Endothelial cell of umbilical vein (primary cell): ENCODE measurements at regions not wholly inside any gene's neighbourhood (a gene's known extent, or its start where the extent isn't known, plus 50 kb on each side); places are given as distances from the start of the nearest gene placed in this dataset.

Experiments used
- BruUV-seq: library from RNA; stranded (reverse); fragments of 400-500 nt; replicated peaks from 2 replicates; lab custom pipeline; 2021; lab: Mats Ljungman, UMichigan
- CTCF ChIA-PET: fragments of 300-600, 350-600 bp; sonication (Branson Sonifier 250); formaldehyde crosslinking; loops from one replicate; lab custom pipeline; 2021; ENCODE audit warnings: antibody characterized with exemption, inconsistent platforms; lab: Charles Lee
- POLR2A ChIA-PET: fragments of 300-600, 350-600 bp; sonication (Branson Sonifier 250); formaldehyde crosslinking; loops from one replicate; lab custom pipeline; 2021; ENCODE audit warnings: antibody characterized with exemption, inconsistent platforms; lab: Charles Lee
- DNase-seq: peaks from one replicate; pipeline ENCODE4 v3.0.0-alpha.2; 2011; ENCODE audit warnings: low read depth, low spot score
- FAIRE-seq: peaks from 2 replicates; lab custom pipeline; 2011; peaks lifted over from hg19 to GRCh38; lab: Jason Lieb, UNC
- H2AFZ ChIP-seq: 2 replicates; pipeline ENCODE4 v1.6.0; 2012; ENCODE audit warnings: low read depth, low read length, control low read depth, inconsistent platforms
- H3K27ac ChIP-seq: 2 replicates; pipeline ENCODE4 v1.5.1; 2011; ENCODE audit warnings: low read depth, mild to moderate bottlenecking, control low read depth, low read length, moderate library complexity; ENCODE audit not compliant: insufficient read depth
- H3K27me3 ChIP-seq, 2 experiments: 2 replicates each; pipeline versions ENCODE4 v1.6.0 to v1.6.1; 2011; ENCODE audit warnings: low read length in 2 of 2, mixed read lengths in 1 of 2; ENCODE audit not compliant: control insufficient read depth in 2 of 2, insufficient read depth in 2 of 2
- H3K36me3 ChIP-seq, 2 experiments: 2 replicates in 1 of 2; 3 replicates in 1 of 2; pipeline ENCODE4 v1.5.1; 2011; ENCODE audit warnings: low read length in 2 of 2, mild to moderate bottlenecking in 1 of 2, moderate library complexity in 1 of 2; ENCODE audit not compliant: control insufficient read depth in 2 of 2, insufficient read depth in 2 of 2; ENCODE audit errors: extremely low read depth in 1 of 2
- H3K4me1 ChIP-seq: 3 replicates; pipeline ENCODE4 v1.5.1; 2011; ENCODE audit warnings: mild to moderate bottlenecking, low read length; ENCODE audit not compliant: control insufficient read depth, insufficient read depth; ENCODE audit errors: extremely low read depth
- H3K4me2 ChIP-seq: 2 replicates; pipeline ENCODE4 v1.6.1; 2011; ENCODE audit warnings: low read length, control low read depth, mixed read lengths; ENCODE audit not compliant: insufficient read depth
- H3K4me3 ChIP-seq, 3 experiments: fragments of 200-600 bp in 1 of 3; sonication (generic), shearing (Covaris generic) in 1 of 3; replicated peaks in 1 of 3; 2 replicates each; pipeline ENCODE4 v1.5.1; 2011 to 2016; ENCODE audit warnings: control low read depth in 3 of 3, low read length in 3 of 3, mild to moderate bottlenecking in 2 of 3, inconsistent platforms in 1 of 3, low read depth in 1 of 3, moderate library complexity in 1 of 3; ENCODE audit not compliant: insufficient read depth in 1 of 3
- H3K79me2 ChIP-seq: 2 replicates; pipeline ENCODE4 v1.6.0; 2012; ENCODE audit warnings: low read length, inconsistent platforms; ENCODE audit not compliant: control insufficient read depth, insufficient read depth
- H3K9ac ChIP-seq: replicated peaks from 2 replicates; pipeline ENCODE3; 2011; ENCODE audit warnings: low read length, control low read depth; ENCODE audit not compliant: insufficient read depth; ENCODE audit errors: extremely low read depth
- H3K9me1 ChIP-seq: replicated peaks from 3 replicates; pipeline ENCODE4 v1.6.0; 2011; ENCODE audit warnings: mild to moderate bottlenecking, low read length; ENCODE audit not compliant: control insufficient read depth, insufficient read depth; ENCODE audit errors: extremely low read depth
- H3K9me3 ChIP-seq: replicated peaks from 2 replicates; pipeline ENCODE4 v1.5.1; 2012; ENCODE audit warnings: low read length, inconsistent platforms; ENCODE audit not compliant: control insufficient read depth, insufficient read depth
- H4K20me1 ChIP-seq: replicated peaks from 2 replicates; pipeline ENCODE3; 2011; ENCODE audit warnings: mild to moderate bottlenecking, low read length; ENCODE audit not compliant: control insufficient read depth, insufficient read depth; ENCODE audit errors: extremely low read depth
- EZH2 ChIP-seq: IDR thresholded peaks from 2 replicates; pipeline ENCODE4 v1.6.1; 2012; ENCODE audit warnings: borderline replicate concordance, low read depth, mild to moderate bottlenecking, moderate library complexity, low read length, inconsistent platforms; ENCODE audit not compliant: severe bottlenecking
- FOS ChIP-seq: IDR thresholded peaks from 2 replicates; pipeline ENCODE4 v1.6.1; 2011; ENCODE audit warnings: mild to moderate bottlenecking, low read length, moderate library complexity, borderline replicate concordance; ENCODE audit not compliant: insufficient read depth
- GATA2 ChIP-seq: IDR thresholded peaks from 2 replicates; pipeline ENCODE4 v1.7.0; 2011; ENCODE audit warnings: low read depth, mild to moderate bottlenecking, moderate library complexity, mixed read lengths, low read length; ENCODE audit not compliant: insufficient read length, insufficient read depth
- JUN ChIP-seq: IDR thresholded peaks from 2 replicates; pipeline ENCODE4 v1.6.1; 2011; ENCODE audit warnings: borderline replicate concordance, low read depth; ENCODE audit not compliant: insufficient read length, insufficient read depth
- MYC ChIP-seq: IDR thresholded peaks from one replicate; pipeline ENCODE4 v1.6.1; 2011; ENCODE audit warnings: mild to moderate bottlenecking, low read depth, low read length
- POLR2A ChIP-seq: IDR thresholded peaks from 2 replicates; pipeline ENCODE4 v1.6.1; 2012; ENCODE audit warnings: low read depth, mild to moderate bottlenecking, control low read depth, low read length
- POLR2AphosphoS5 ChIP-seq: IDR thresholded peaks from 2 replicates; pipeline ENCODE4 v1.6.1; 2012; ENCODE audit warnings: low read depth, mild to moderate bottlenecking, control low read depth, low read length, moderate library complexity; ENCODE audit not compliant: insufficient read depth
- dilution Hi-C: fragments of 300-500 bp; cut with MboI; formaldehyde crosslinking; loops from one replicate; pipeline ENCODE4 v1.15.0; 2019; ENCODE audit warnings: low sequenced_read_pairs; ENCODE audit not compliant: extremely low pct_ligation_motif_present
- intact Hi-C: fragments of 100-400 bp; cut with micrococcal nuclease; formaldehyde crosslinking; loops from one replicate; pipeline ENCODE4 v1.10.0; 2022
- TF ChIP-seq, protein P1 (sequence below): IDR thresholded peaks from 2 replicates; pipeline ENCODE4 v1.6.1; 2011; ENCODE audit not compliant: insufficient read depth, insufficient read length
- TF ChIP-seq, protein P2 (sequence below), 2 donors: IDR thresholded peaks; 1 replicate in 1 of 2; 2 replicates in 1 of 2; pipeline ENCODE4 v1.5.1; 2011; ENCODE audit warnings: low read length in 2 of 2, mild to moderate bottlenecking in 2 of 2, moderate library complexity in 2 of 2, control low read depth in 1 of 2, inconsistent platforms in 1 of 2, low read depth in 1 of 2; ENCODE audit not compliant: insufficient read depth in 1 of 2; ENCODE audit errors: extremely low read depth in 1 of 2

DNA sequence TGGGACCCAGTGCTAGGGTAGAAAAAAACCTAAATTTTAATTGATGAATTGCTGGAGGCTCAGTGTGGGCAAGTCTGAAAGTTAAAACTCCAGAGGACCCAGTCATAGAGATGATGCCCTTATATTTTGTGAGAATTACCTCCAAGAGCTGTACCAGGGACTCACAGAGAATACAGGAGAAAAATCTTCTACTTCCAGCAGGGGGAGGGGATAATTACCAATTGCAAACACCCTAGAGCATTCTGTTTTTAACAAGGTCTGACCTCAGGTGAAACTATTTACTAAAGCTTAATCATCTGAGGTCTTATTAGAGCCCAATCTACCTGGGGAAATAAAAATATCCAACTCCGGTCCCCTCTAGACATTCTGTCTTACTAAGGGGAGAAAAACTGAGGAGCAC is 994.7 kb upstream of the MIR17HG start:
- H3K79me2 ChIP-seq: no peaks in the 10 kb centered on the region
- ChIA-PET CTCF (no interaction called here), POLR2A (no interaction called here)
- no peaks in the 10 kb centered on the region for H3K9me3 ChIP-seq
- no peaks in the 10 kb centered on the region for H3K4me1 ChIP-seq
- H2AFZ ChIP-seq: no peak overlapping the region
- no peak for DNase-seq
- no peak for TF ChIP-seq POLR2AphosphoS5
- no peak for TF ChIP-seq EZH2
- no peak for TF ChIP-seq JUN
- TF ChIP-seq, protein P1, sequence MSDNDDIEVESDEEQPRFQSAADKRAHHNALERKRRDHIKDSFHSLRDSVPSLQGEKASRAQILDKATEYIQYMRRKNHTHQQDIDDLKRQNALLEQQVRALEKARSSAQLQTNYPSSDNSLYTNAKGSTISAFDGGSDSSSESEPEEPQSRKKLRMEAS: no peak
- TF ChIP-seq POLR2A: no peak
- TF ChIP-seq MYC: no peak
- TF ChIP-seq, protein P2, sequence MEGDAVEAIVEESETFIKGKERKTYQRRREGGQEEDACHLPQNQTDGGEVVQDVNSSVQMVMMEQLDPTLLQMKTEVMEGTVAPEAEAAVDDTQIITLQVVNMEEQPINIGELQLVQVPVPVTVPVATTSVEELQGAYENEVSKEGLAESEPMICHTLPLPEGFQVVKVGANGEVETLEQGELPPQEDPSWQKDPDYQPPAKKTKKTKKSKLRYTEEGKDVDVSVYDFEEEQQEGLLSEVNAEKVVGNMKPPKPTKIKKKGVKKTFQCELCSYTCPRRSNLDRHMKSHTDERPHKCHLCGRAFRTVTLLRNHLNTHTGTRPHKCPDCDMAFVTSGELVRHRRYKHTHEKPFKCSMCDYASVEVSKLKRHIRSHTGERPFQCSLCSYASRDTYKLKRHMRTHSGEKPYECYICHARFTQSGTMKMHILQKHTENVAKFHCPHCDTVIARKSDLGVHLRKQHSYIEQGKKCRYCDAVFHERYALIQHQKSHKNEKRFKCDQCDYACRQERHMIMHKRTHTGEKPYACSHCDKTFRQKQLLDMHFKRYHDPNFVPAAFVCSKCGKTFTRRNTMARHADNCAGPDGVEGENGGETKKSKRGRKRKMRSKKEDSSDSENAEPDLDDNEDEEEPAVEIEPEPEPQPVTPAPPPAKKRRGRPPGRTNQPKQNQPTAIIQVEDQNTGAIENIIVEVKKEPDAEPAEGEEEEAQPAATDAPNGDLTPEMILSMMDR (IDR thresholded peaks at IDR 0.05; ENCODE audit: extremely low read depth in 1 of 2, insufficient read depth in 1 of 2, low read depth in 1 of 2, low read length in 2 of 2): no peak
- TF ChIP-seq FOS: no peak
- TF ChIP-seq GATA2: no peak
- no peak overlapping the region for H3K27ac ChIP-seq
- BruUV-seq: no TSS peak
- no peak overlapping the region for H3K9ac ChIP-seq
- H3K4me2 ChIP-seq: no peak overlapping the region
- intact Hi-C loops (no loop called here), dilution Hi-C loops (no loop called here)
- no peaks in the 10 kb centered on the region for H3K9me1 ChIP-seq
- no peaks in the 10 kb centered on the region for H3K36me3 ChIP-seq
- no peak for FAIRE-seq
- no peaks in the 10 kb centered on the region for H4K20me1 ChIP-seq
- H3K27me3 ChIP-seq: no peaks in the 10 kb centered on the region
- no peak overlapping the region for H3K4me3 ChIP-seq
